Fibroblast of skin of left quadriceps (primary cell): ENCODE measurements at regions not wholly inside any gene's neighbourhood (a gene's known extent, or its start where the extent isn't known, plus 50 kb on each side); places are given as distances from the start of the nearest gene placed in this dataset.

Source experiments
- DNase-seq, 2 experiments: peaks; one replicate each; pipeline ENCODE4 v3.0.0-alpha.2; 2013; ENCODE audit warnings: low read depth in 2 of 2

- no peak for DNase-seq
Measured at GRCh38 chr10:44326474-44327030, 58.3 kb downstream of the CXCL12 start.

- DNase-seq, result no peak
Measured at GRCh38 chr10:44325596-44326307, 59.1 kb downstream of the CXCL12 start.

GRCh38 chr10:44325157-44325556 lies 59.7 kb downstream of the CXCL12 start:
- DNase-seq, result no peak

- DNase-seq, result no peak
Measured at GRCh38 chr10:44323838-44324237, 61.1 kb downstream of the CXCL12 start.

- DNase-seq, result no peak
Measured at GRCh38 chr10:44322137-44322536, 62.8 kb downstream of the CXCL12 start.

GRCh38 chr10:44320756-44321155 lies 64.1 kb downstream of the CXCL12 start:
- no peak for DNase-seq

GRCh38 chr10:44317856-44318255 lies 67.0 kb downstream of the CXCL12 start:
- no peak for DNase-seq

- no peak for DNase-seq
Measured at GRCh38 chr10:44316922-44317215, 68.0 kb downstream of the CXCL12 start.

GRCh38 chr10:44316187-44316921 lies 68.5 kb downstream of the CXCL12 start:
- DNase-seq, result no peak

- no peak for DNase-seq
Measured at GRCh38 chr10:44314802-44315460, 70.0 kb downstream of the CXCL12 start.

- DNase-seq, result no peak
Measured at GRCh38 chr10:44313761-44314165, 71.1 kb downstream of the CXCL12 start.

GRCh38 chr10:44312401-44312800 lies 72.5 kb downstream of the CXCL12 start:
- no peak for DNase-seq

- DNase-seq, result no peak
Measured at GRCh38 chr10:44311563-44312051, 73.3 kb downstream of the CXCL12 start.

GRCh38 chr10:44310762-44311562 lies 73.9 kb downstream of the CXCL12 start:
- peak in 1 of 2 experiments; percentile 43 for DNase-seq

GRCh38 chr10:44309939-44310761 lies 74.7 kb downstream of the CXCL12 start:
- no peak for DNase-seq

- no peak for DNase-seq
Measured at GRCh38 chr10:44309361-44309760, 75.5 kb downstream of the CXCL12 start.

GRCh38 chr10:44308935-44309334 lies 76.0 kb downstream of the CXCL12 start:
- DNase-seq, result no peak

GRCh38 chr10:44307691-44308090 lies 77.2 kb downstream of the CXCL12 start:
- no peak for DNase-seq

GRCh38 chr10:44306762-44307161 lies 78.1 kb downstream of the CXCL12 start:
- no peak for DNase-seq

- no peak for DNase-seq
Measured at GRCh38 chr10:44306147-44306710, 78.7 kb downstream of the CXCL12 start.
